ENCODE measurements at regions not wholly inside any gene's neighbourhood (a gene's known extent, or its start where the extent isn't known, plus 50 kb on each side); places are given as distances from the start of the nearest gene placed in this dataset.

GRCh38 chr10:47209466-47209865, 90.5 kb upstream of the GDF10 start:
- DNase-seq: no peak
- intact Hi-C loops (cut with micrococcal nuclease; ENCODE audit: unreplicated experiment): no loop called here
- peaks cover 10% of the 10 kb centered on the region; the same call in 1 of the 2 replicates for H3K9me3 ChIP-seq (ENCODE audit: insufficient read depth, low read depth)
- H3K4me3 ChIP-seq: no peak overlapping the region
- no peak overlapping the region for H3K27ac ChIP-seq
- H3K4me1 ChIP-seq (replicated peaks; ENCODE audit: insufficient read depth): peaks cover 4% of the 10 kb centered on the region
- H3F3A ChIP-seq (ENCODE audit: insufficient read depth, low read depth): no peaks in the 10 kb centered on the region
- H3K27me3 ChIP-seq (ENCODE audit: insufficient read depth, low read depth): no peaks in the 10 kb centered on the region
- H2AFZ ChIP-seq: no peak overlapping the region
- no peaks in the 10 kb centered on the region for H4K20me1 ChIP-seq (ENCODE audit: insufficient read depth)
- H3K36me3 ChIP-seq (ENCODE audit: low read depth): no peaks in the 10 kb centered on the region
- POLR2A ChIA-PET (ENCODE audit: unreplicated experiment): no interaction called here
- no peaks in the 10 kb centered on the region for H3K79me2 ChIP-seq (ENCODE audit: low read depth)
- no peaks in the 10 kb centered on the region for H3K9me2 ChIP-seq (ENCODE audit: insufficient read depth)
- BruUV-seq (replicated peaks): no TSS peak
- CTCF ChIA-PET: no interaction called here
- TF ChIP-seq EZH2 (IDR thresholded peaks at IDR 0.05; ENCODE audit: low read depth) (no peak), CTCF (conservative IDR thresholded peaks at IDR 0.05) (no peak)
- no peak overlapping the region for H3K4me2 ChIP-seq

GRCh38 chr10:47214520-47214919, 85.5 kb upstream of the GDF10 start:
- H3K9me2 ChIP-seq (ENCODE audit: insufficient read depth): no peaks in the 10 kb centered on the region
- H2AFZ ChIP-seq: 0 out of 2 replicates have a peak overlapping the region, but pooled peaks have one; percentile 24
- H4K20me1 ChIP-seq (ENCODE audit: insufficient read depth): no peaks in the 10 kb centered on the region
- peaks cover 10% of the 10 kb centered on the region; the same call in 1 of the 2 replicates for H3K9me3 ChIP-seq (ENCODE audit: insufficient read depth, low read depth)
- H3K36me3 ChIP-seq (ENCODE audit: low read depth): no peaks in the 10 kb centered on the region
- POLR2A ChIA-PET (ENCODE audit: unreplicated experiment): interaction anchor here (0.6 kb wide), 1 partner anchor 8 kb away, joined by 3 read pairs; no protein-coding TSS in a partner anchor
- no peaks in the 10 kb centered on the region for H3K79me2 ChIP-seq (ENCODE audit: low read depth)
- no peaks in the 10 kb centered on the region for H3F3A ChIP-seq (ENCODE audit: insufficient read depth, low read depth)
- H3K4me1 ChIP-seq (replicated peaks; ENCODE audit: insufficient read depth): peaks cover 10% of the 10 kb centered on the region
- no peak overlapping the region for H3K4me2 ChIP-seq
- peak in 1 of 2 experiments; percentile 27 for DNase-seq
- BruUV-seq (replicated peaks): no TSS peak
- no peak for TF ChIP-seq EZH2 (IDR thresholded peaks at IDR 0.05; ENCODE audit: low read depth)
- no peak for TF ChIP-seq CTCF (conservative IDR thresholded peaks at IDR 0.05)
- no peak overlapping the region for H3K27ac ChIP-seq
- CTCF ChIA-PET: interaction anchor here (0.6 kb wide), 1 partner anchor 133 kb away, joined by 3 read pairs; the partner anchor contains the start of gene RBP3
- H3K27me3 ChIP-seq (ENCODE audit: insufficient read depth, low read depth): no peaks in the 10 kb centered on the region
- intact Hi-C loops (cut with micrococcal nuclease; ENCODE audit: unreplicated experiment): no loop called here
- H3K4me3 ChIP-seq: no peak overlapping the region

GRCh38 chr10:47217113-47217512, 82.9 kb upstream of the GDF10 start:
- Histone ChIP-seq H3K9me2 (ENCODE audit: insufficient read depth) (no peaks in the 10 kb centered on the region), H3K4me3 (no peak overlapping the region), H3K36me3 (ENCODE audit: low read depth) (no peaks in the 10 kb centered on the region), H2AFZ (no peak overlapping the region), H3K4me1 (replicated peaks; ENCODE audit: insufficient read depth) (peaks cover 10% of the 10 kb centered on the region), H3K4me2 (no peak overlapping the region), H3K9me3 (ENCODE audit: insufficient read depth, low read depth) (peaks cover 7% of the 10 kb centered on the region; the same call in 1 of the 2 replicates), H3K27ac (no peak overlapping the region), H3K27me3 (ENCODE audit: insufficient read depth, low read depth) (no peaks in the 10 kb centered on the region), H4K20me1 (ENCODE audit: insufficient read depth) (no peaks in the 10 kb centered on the region), H3K79me2 (ENCODE audit: low read depth) (no peaks in the 10 kb centered on the region), H3F3A (ENCODE audit: insufficient read depth, low read depth) (no peaks in the 10 kb centered on the region)
- TF ChIP-seq CTCF (conservative IDR thresholded peaks at IDR 0.05) (no peak), EZH2 (IDR thresholded peaks at IDR 0.05; ENCODE audit: low read depth) (no peak)
- DNase-seq: no peak
- POLR2A ChIA-PET (ENCODE audit: unreplicated experiment): no interaction called here
- BruUV-seq (replicated peaks): no TSS peak
- intact Hi-C loops (cut with micrococcal nuclease; ENCODE audit: unreplicated experiment): no loop called here
- CTCF ChIA-PET: no interaction called here
